ENCODE measurements at regions not wholly inside any gene's neighbourhood (a gene's known extent, or its start where the extent isn't known, plus 50 kb on each side); places are given as distances from the start of the nearest gene placed in this dataset.
"Not testable (repeated sequence)": the region's sequence is repeated elsewhere in the genome, so short reads cannot be mapped to it uniquely, and the experiment has no call there.

DNA sequence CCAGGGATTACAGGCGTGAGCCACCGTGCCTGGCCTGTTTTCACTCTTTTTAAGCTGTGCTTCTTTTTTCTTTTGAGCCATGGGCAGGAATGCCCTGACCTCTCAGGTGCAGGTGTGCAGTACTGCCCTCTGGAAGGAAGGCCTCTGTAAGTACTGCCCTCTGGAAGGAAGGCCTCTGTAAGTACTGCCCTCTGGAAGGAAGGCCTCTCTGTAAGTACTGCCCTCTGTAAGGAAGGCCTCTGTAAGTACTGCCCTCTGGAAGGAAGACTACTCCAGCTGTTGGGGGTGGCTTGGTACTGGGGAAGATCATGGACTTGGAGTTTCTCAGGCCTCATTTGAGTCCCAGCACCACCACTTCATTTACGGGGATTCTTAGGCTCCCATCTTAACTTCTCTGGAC is 248.5 kb upstream of the ID2 start:
- DNase-seq, result no peak

- DNase-seq, result no peak
Observed at GRCh38 chr2:8435608-8436007, 246.2 kb upstream of the ID2 start.

GRCh38 chr2:8436585-8436984 is 245.3 kb upstream of the ID2 start:
- DNase-seq, result no peak

DNA sequence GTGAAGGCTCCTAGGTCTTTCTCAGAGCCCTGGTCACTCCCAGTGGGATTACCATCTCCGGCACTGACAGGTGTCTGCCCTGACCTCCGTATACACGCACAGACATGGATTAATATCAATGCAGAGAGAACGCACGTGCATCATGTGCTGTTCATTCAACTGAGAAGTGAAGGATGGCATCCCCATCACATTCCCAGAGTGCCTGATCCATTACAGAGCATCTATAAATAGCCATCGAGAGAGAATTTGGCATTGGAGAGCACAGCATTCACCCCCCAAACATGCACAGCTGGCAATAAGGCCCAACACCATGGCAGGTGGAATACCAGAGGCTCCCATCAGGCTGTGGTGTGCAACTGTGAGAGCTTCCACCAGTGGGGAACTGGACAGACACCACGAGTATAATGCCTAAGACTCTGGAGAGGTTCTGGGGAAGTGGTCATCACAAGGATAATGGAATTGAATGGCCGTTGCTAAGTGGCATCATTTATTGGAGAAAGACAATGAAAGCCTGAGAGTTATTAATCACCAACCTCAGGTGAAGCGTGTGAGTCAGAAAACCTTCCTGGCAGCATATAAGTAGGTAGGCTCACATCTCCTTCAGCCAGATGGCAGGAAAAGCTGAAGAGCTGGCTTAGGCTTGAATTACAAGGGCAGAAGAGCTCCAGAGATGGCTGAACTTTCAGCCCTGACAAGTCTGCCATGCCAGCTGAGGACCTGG is 244.5 kb upstream of the ID2 start:
- DNase-seq, result no peak

DNA sequence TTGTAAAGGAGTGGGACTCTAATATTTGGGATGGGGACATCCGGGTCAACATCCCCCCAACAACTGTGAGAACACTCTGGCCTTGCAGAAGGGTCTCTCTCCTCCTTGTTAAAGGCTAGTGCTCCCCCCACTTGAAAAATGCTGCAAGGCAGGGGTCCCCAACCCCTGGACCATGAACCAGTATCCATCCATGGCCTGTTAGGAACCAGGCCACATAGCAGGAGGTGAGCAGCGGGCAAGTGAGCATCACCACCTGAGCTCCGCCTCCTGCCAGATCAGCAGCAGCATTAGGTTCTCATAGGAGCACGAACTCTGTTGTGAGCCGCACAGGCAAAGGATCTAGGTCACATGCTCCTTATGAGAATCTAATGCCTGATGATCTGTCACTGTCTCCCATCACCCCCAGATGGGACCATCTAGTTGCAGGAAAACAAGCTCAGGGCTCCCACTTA is 243.9 kb upstream of the ID2 start:
- no peak for DNase-seq

DNA sequence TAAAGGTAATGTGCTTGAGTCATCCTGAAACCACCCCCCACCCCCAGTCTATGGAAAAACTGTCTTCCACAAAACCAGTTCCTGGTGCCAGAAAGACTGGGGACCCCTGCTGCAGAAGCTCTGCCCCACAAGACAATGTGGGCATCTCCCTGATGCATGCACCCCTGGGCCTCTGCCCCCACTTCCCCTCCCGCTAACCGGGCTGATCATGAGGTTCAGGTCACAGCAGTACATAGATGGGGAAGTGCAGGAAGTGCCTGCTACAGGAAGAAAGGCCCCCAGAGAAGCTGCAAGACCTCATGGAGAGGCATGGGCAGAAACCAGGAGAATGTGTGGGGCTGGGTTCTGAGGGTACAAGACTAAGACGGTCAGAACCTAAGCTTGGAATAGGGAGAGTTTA is 243.4 kb upstream of the ID2 start:
- DNase-seq, result no peak

GRCh38 chr2:8438996-8439395 is 242.9 kb upstream of the ID2 start:
- DNase-seq, result no peak

- no peak for DNase-seq
Observed at GRCh38 chr2:8440029-8440778, 241.7 kb upstream of the ID2 start.

- no peak for DNase-seq
Observed at GRCh38 chr2:8441371-8441770, 240.5 kb upstream of the ID2 start.

DNA sequence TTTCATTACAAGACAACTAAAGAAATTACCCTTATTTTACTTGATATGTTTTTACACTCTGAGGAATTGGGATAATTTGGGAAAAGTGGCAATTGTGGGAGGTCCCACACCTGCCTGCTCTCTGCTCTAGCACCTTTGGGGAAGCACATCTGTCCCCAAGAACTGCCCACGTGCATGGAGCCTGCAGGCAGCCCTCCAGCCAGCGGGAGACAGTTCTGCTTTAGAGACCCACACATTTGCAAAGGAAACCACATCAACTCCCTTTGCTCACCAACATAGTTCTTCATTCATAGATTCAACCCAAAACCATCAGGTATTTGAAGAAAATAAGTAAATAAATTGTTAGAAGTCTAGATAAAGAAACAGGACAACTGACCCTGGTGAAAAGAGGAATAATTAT is 239.9 kb upstream of the ID2 start:
- DNase-seq, result no peak

GRCh38 chr2:8442833-8443486 is 238.9 kb upstream of the ID2 start:
- no peak for DNase-seq

- no peak for DNase-seq
Observed at GRCh38 chr2:8445580-8445979, 236.3 kb upstream of the ID2 start.

DNA sequence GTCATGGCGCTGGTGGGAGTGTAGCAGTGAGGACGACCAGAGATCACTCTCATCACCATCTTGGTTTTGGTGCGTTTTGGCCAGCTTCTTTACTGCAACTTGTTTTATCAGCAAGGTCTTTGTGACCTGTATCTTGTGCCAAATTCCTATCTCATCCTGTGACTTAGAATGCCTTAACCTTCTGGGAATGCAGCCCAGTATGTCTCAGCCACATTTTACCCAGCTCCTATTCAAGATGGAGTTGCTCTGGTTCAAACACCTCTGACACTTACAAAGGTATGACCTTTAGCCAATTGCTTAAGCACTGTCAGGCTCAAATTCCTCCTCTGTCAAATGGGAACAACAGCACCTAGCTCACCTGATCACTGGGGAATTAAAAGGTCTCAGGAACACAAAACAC is 235.1 kb upstream of the ID2 start:
- not testable (repeated sequence) for DNase-seq

DNA sequence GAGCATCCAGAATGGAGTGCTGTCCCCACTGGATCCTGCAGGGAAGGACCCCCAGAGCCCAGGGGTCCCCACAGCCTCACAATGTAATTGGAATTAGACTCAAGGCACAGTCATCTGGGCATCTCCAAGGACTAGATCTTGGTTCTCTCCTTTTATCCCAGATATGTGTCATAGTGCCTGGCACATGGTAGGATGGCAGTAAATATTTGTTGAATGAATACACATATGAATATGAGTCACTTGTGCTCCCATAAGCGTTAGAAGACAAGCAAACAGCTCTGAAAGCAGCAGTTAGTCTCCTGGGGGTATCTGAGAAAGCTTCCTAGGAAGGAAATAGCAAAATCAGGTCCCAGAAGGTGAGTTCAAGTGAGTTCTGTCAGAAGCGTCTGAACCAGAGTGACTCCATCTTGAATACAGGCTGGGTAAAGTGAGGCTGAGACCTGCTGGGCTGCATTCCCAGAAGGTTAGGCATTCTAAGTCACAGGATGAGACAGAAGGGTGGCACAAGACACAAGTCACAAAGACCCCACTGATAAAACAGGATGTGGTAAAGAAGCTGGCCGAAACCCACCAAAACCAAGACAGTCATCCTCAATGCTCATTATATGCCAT is 234.1 kb upstream of the ID2 start:
- DNase-seq, result no peak

- no peak for DNase-seq
Observed at GRCh38 chr2:8448824-8449556, 232.9 kb upstream of the ID2 start.

- no peak for DNase-seq
Observed at GRCh38 chr2:8451273-8451672, 230.6 kb upstream of the ID2 start.

DNA sequence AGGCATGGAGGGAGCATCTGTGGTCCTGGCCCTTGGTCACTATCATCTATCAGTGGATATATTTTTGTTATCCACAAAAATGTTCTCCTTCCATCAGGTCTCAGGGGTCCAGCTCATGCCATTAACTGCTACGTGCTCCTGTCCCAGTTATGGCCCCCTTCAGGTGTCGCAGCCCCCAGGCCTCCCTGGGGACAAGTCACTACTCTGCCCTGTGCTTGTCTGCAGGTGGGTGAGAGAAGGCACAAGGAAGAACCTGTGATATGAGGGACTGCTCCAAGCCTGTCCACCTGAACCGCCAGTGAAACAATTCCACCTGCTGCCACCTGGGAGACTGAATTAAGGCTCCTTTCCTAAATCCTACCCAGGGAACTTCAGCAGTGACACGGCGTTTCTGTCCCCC is 229.6 kb upstream of the ID2 start:
- DNase-seq, result no peak

- DNase-seq, result no peak
Observed at GRCh38 chr2:8452979-8453903, 228.6 kb upstream of the ID2 start.

- DNase-seq, result no peak
Observed at GRCh38 chr2:8453904-8454302, 228.0 kb upstream of the ID2 start.

DNA sequence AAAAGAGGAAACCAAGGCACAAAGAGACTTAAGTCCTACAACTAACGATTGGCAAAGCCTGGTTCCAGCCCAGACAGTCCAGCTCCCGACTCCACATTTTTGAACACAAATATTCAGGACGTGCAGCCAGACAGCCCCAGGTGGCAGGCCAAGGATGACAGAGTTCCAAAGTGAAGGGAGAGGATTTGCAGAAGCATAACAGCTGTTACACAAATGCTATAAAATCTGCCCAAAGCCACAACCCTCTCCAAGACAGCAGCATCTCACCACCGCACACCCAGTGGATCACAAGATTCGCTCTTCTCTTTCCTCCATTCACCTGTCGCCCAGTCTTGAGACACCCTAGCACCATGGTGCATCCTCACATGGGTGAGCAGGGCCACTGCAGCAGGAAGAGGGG is 227.1 kb upstream of the ID2 start:
- no peak for DNase-seq

GRCh38 chr2:8455236-8456150 is 226.4 kb upstream of the ID2 start:
- DNase-seq, result no peak
